ENCODE measurements at regions not wholly inside any gene's neighbourhood (a gene's known extent, or its start where the extent isn't known, plus 50 kb on each side); places are given as distances from the start of the nearest gene placed in this dataset.
"Not testable (repeated sequence)": the region's sequence is repeated elsewhere in the genome, so short reads cannot be mapped to it uniquely, and the experiment has no call there.

GRCh38 chr7:125971656-125972055 is 1042.0 kb upstream of the POT1 start:
- DNase-seq, result no peak

- DNase-seq, result no peak
Measured at GRCh38 chr7:125966278-125967048, 1036.8 kb upstream of the POT1 start.

- no peak for DNase-seq
Measured at GRCh38 chr7:125934955-125935354, 1005.3 kb upstream of the POT1 start.

- peak; percentile 59 for DNase-seq
Measured at GRCh38 chr7:125934539-125934938, 1004.9 kb upstream of the POT1 start.

- DNase-seq, result no peak
Measured at GRCh38 chr7:125930848-125931247, 1001.2 kb upstream of the POT1 start.

- DNase-seq, result no peak
Measured at GRCh38 chr7:125927556-125927955, 997.9 kb upstream of the POT1 start.

GRCh38 chr7:125926621-125927020 is 997.0 kb upstream of the POT1 start:
- no peak for DNase-seq

GRCh38 chr7:125924037-125924436 is 994.4 kb upstream of the POT1 start:
- DNase-seq, result no peak

GRCh38 chr7:125915381-125915948 is 985.8 kb upstream of the POT1 start:
- not testable (repeated sequence) for DNase-seq

GRCh38 chr7:125908711-125909110 is 979.1 kb upstream of the POT1 start:
- no peak for DNase-seq

GRCh38 chr7:125899577-125899976 is 970.0 kb upstream of the POT1 start:
- no peak for DNase-seq

- DNase-seq, result no peak
Measured at GRCh38 chr7:125892434-125892833, 962.8 kb upstream of the POT1 start.

- DNase-seq, result no peak
Measured at GRCh38 chr7:125878988-125879387, 949.4 kb upstream of the POT1 start.

GRCh38 chr7:125878235-125878956 is 948.8 kb upstream of the POT1 start:
- no peak for DNase-seq

- DNase-seq, result no peak
Measured at GRCh38 chr7:125877246-125877645, 947.6 kb upstream of the POT1 start.

- no peak for DNase-seq
Measured at GRCh38 chr7:125876431-125876830, 946.8 kb upstream of the POT1 start.

GRCh38 chr7:125871431-125871830 is 941.8 kb upstream of the POT1 start:
- DNase-seq, result no peak

- no peak for DNase-seq
Measured at GRCh38 chr7:125857606-125858005, 928.0 kb upstream of the POT1 start.

GRCh38 chr7:125848157-125848556 is 918.5 kb upstream of the POT1 start:
- DNase-seq, result no peak

- no peak for DNase-seq
Measured at GRCh38 chr7:125847692-125848091, 918.1 kb upstream of the POT1 start.

GRCh38 chr7:125847055-125847454 is 917.4 kb upstream of the POT1 start:
- DNase-seq, result no peak

GRCh38 chr7:125845686-125846085 is 916.1 kb upstream of the POT1 start:
- DNase-seq, result no peak

- DNase-seq, result no peak
Measured at GRCh38 chr7:125834421-125834820, 904.8 kb upstream of the POT1 start.

GRCh38 chr7:125833839-125834238 is 904.2 kb upstream of the POT1 start:
- DNase-seq, result no peak

All from NCI-H2029 treated with DMSO at 0.1 percent for 48 hours (cell line).